Activated CD4-positive, alpha-beta T cell treated with anti-CD3 and anti-CD28 coated beads for 36 hours (primary cell): ENCODE measurements at regions not wholly inside any gene's neighbourhood (a gene's known extent, or its start where the extent isn't known, plus 50 kb on each side); places are given as distances from the start of the nearest gene placed in this dataset.
A peak's percentile ranks its signal among the peaks of the same experiment; 100 is the strongest.

ENCODE experiments used
- ATAC-seq: fragments of 200-7000 bp; cut with Tn5 transposase; one replicate; pipeline ENCODE4 v1.10.0; 2021; ENCODE audit warnings: mild to moderate bottlenecking, moderate library complexity
- CTCF ChIA-PET: fragments of 350-600 bp; sonication (Branson Sonifier 250); formaldehyde crosslinking; loops from one replicate; lab custom pipeline; 2021; ENCODE audit warnings: antibody characterized with exemption; lab: Charles Lee
- POLR2A ChIA-PET: fragments of 350-600 bp; sonication (Branson Sonifier 250); formaldehyde crosslinking; loops from one replicate; lab custom pipeline; 2021; ENCODE audit warnings: antibody characterized with exemption, inconsistent platforms; lab: Charles Lee
- DNase-seq: peaks from one replicate; pipeline ENCODE4 v3.0.0-alpha.2; 2020
- H3K27ac Mint-ChIP-seq: one replicate; pipeline ENCODE4 v1.8.0; 2021; ENCODE audit warnings: mixed read lengths
- H3K27me3 Mint-ChIP-seq: one replicate; pipeline ENCODE4 v1.8.0; 2021; ENCODE audit warnings: mixed read lengths
- H3K36me3 Mint-ChIP-seq: one replicate; pipeline ENCODE4 v1.8.0; 2021; ENCODE audit warnings: low read depth, mixed read lengths
- H3K4me1 Mint-ChIP-seq: one replicate; pipeline ENCODE4 v1.8.0; 2021; ENCODE audit warnings: mixed read lengths
- H3K4me3 Mint-ChIP-seq: one replicate; pipeline ENCODE4 v1.8.0; 2021; ENCODE audit warnings: mild to moderate bottlenecking, moderate library complexity, mixed read lengths
- H3K9me3 Mint-ChIP-seq: one replicate; pipeline ENCODE4 v1.8.0; 2021; ENCODE audit warnings: low read depth, mixed read lengths
- intact Hi-C, 2 experiments: fragments of 100-400 bp; cut with DNase I in 1 of 2; cut with micrococcal nuclease in 1 of 2; formaldehyde crosslinking; loops; one replicate each; pipeline versions ENCODE4 v1.14.2 to v1.15.1; 2022 to 2024; cut with DNase I, micrococcal nuclease

- CTCF ChIA-PET, result interaction anchor here (1.8 kb wide), 1 partner anchor 35 kb away, joined by 4 read pairs; no protein-coding TSS in a partner anchor
- DNase-seq (no peak), ATAC-seq (no peak)
- intact Hi-C loops, result no loop called here
- peaks cover 11% of the 10 kb centered on the region for H3K27me3 Mint-ChIP-seq
- H3K9me3 Mint-ChIP-seq, result no peaks in the 10 kb centered on the region
- H3K4me1 Mint-ChIP-seq, result no peaks in the 10 kb centered on the region
- POLR2A ChIA-PET, result no interaction called here
- no peaks in the 10 kb centered on the region for H3K36me3 Mint-ChIP-seq
- H3K27ac Mint-ChIP-seq, result no peak overlapping the region
- H3K4me3 Mint-ChIP-seq, result no peak overlapping the region
Measured at GRCh38 chr3:5390936-5391625, 203.6 kb downstream of the EDEM1 start.

- ChIA-PET CTCF (no interaction called here), POLR2A (no interaction called here)
- H3K36me3 Mint-ChIP-seq, result no peaks in the 10 kb centered on the region
- intact Hi-C loops, result no loop called here
- H3K4me1 Mint-ChIP-seq, result no peaks in the 10 kb centered on the region
- no peaks in the 10 kb centered on the region for H3K9me3 Mint-ChIP-seq
- peaks cover 11% of the 10 kb centered on the region for H3K27me3 Mint-ChIP-seq
- ATAC-seq (no peak), DNase-seq (no peak)
- H3K4me3 Mint-ChIP-seq, result no peak overlapping the region
- H3K27ac Mint-ChIP-seq, result no peak overlapping the region
Measured at GRCh38 chr3:5401002-5401401, 213.5 kb downstream of the EDEM1 start.

GRCh38 chr3:5404718-5405117 lies 217.2 kb downstream of the EDEM1 start:
- CTCF ChIA-PET, result no interaction called here
- H3K4me3 Mint-ChIP-seq, result no peak overlapping the region
- H3K4me1 Mint-ChIP-seq, result no peaks in the 10 kb centered on the region
- DNase-seq (no peak), ATAC-seq (no peak)
- no peak overlapping the region for H3K27ac Mint-ChIP-seq
- H3K36me3 Mint-ChIP-seq, result no peaks in the 10 kb centered on the region
- no peaks in the 10 kb centered on the region for H3K9me3 Mint-ChIP-seq
- peaks cover 20% of the 10 kb centered on the region for H3K27me3 Mint-ChIP-seq
- intact Hi-C loops, result no loop called here
- POLR2A ChIA-PET, result no interaction called here

- CTCF ChIA-PET, result interaction anchor here (0.7 kb wide), 1 partner anchor 1295 kb away, joined by 3 read pairs; no protein-coding TSS in a partner anchor
- Mint-ChIP-seq H3K4me3 (no peak overlapping the region), H3K36me3 (no peaks in the 10 kb centered on the region), H3K27me3 (peaks cover 13% of the 10 kb centered on the region), H3K9me3 (peaks cover 4% of the 10 kb centered on the region), H3K4me1 (no peaks in the 10 kb centered on the region), H3K27ac (no peak overlapping the region)
- POLR2A ChIA-PET, result no interaction called here
- DNase-seq (no peak), ATAC-seq (no peak)
- intact Hi-C loops, result no loop called here
Measured at GRCh38 chr3:5411786-5412185, 224.3 kb downstream of the EDEM1 start.

- no peak for ATAC-seq
- Mint-ChIP-seq H3K36me3 (no peaks in the 10 kb centered on the region), H3K4me1 (peaks cover 3% of the 10 kb centered on the region), H3K27me3 (no peaks in the 10 kb centered on the region), H3K4me3 (no peak overlapping the region), H3K9me3 (no peaks in the 10 kb centered on the region), H3K27ac (no peak overlapping the region)
- POLR2A ChIA-PET, result no interaction called here
- DNase-seq, result no peak
- CTCF ChIA-PET, result no interaction called here
- intact Hi-C loops, result loop anchor here in 1 of 2 experiments (10.0 kb wide), 2 partner anchors 288 to 312 kb away; no protein-coding TSS in a partner anchor
Measured at GRCh38 chr3:5423076-5423475, 235.6 kb downstream of the EDEM1 start.

- ATAC-seq (no peak), DNase-seq (no peak)
- H3K9me3 Mint-ChIP-seq, result no peaks in the 10 kb centered on the region
- no peaks in the 10 kb centered on the region for H3K36me3 Mint-ChIP-seq
- intact Hi-C loops, result loop anchor here in 1 of 2 experiments (10.0 kb wide), 2 partner anchors 289 to 311 kb away; no protein-coding TSS in a partner anchor
- no peaks in the 10 kb centered on the region for H3K27me3 Mint-ChIP-seq
- POLR2A ChIA-PET, result no interaction called here
- H3K27ac Mint-ChIP-seq, result no peak overlapping the region
- H3K4me1 Mint-ChIP-seq, result peaks cover 3% of the 10 kb centered on the region
- CTCF ChIA-PET, result interaction anchor here (0.8 to 2.3 kb wide), 2 partner anchors 10 to 705 kb away, joined by 3 to 10 read pairs; no protein-coding TSS in a partner anchor
- H3K4me3 Mint-ChIP-seq, result no peak overlapping the region
Measured at GRCh38 chr3:5423523-5423922, 236.0 kb downstream of the EDEM1 start.

- peaks cover 9% of the 10 kb centered on the region for H3K4me1 Mint-ChIP-seq
- CTCF ChIA-PET, result interaction anchor here (0.6 to 2.3 kb wide), 10 partner anchors 8 to 198 kb away, joined by 3 to 10 read pairs (median 3); no protein-coding TSS in a partner anchor
- ATAC-seq (no peak), DNase-seq (no peak)
- intact Hi-C loops, result loop anchor here (5.0 to 10.0 kb wide), 4 partner anchors 118 to 309 kb away; no protein-coding TSS in a partner anchor
- no peaks in the 10 kb centered on the region for H3K27me3 Mint-ChIP-seq
- H3K36me3 Mint-ChIP-seq, result no peaks in the 10 kb centered on the region
- no peaks in the 10 kb centered on the region for H3K9me3 Mint-ChIP-seq
- POLR2A ChIA-PET, result no interaction called here
- H3K4me3 Mint-ChIP-seq, result no peak overlapping the region
- H3K27ac Mint-ChIP-seq, result no peak overlapping the region
Measured at GRCh38 chr3:5425371-5425770, 237.9 kb downstream of the EDEM1 start.

- Mint-ChIP-seq H3K27me3 (no peaks in the 10 kb centered on the region), H3K36me3 (no peaks in the 10 kb centered on the region), H3K9me3 (no peaks in the 10 kb centered on the region), H3K4me1 (peaks cover 9% of the 10 kb centered on the region), H3K27ac (no peak overlapping the region), H3K4me3 (no peak overlapping the region)
- intact Hi-C loops, result loop anchor here (1.0 to 10.0 kb wide), 7 partner anchors 119 to 1373 kb away; no protein-coding TSS in a partner anchor
- ATAC-seq (peak; percentile 88), DNase-seq (peak; percentile 88)
- ChIA-PET CTCF (interaction anchor here (0.6 to 2.3 kb wide), 10 partner anchors 7 to 1047 kb away, joined by 3 to 10 read pairs (median 4); no protein-coding TSS in a partner anchor), POLR2A (no interaction called here)
Measured at GRCh38 chr3:5426094-5426883, 238.8 kb downstream of the EDEM1 start.

GRCh38 chr3:5427021-5427420 lies 239.5 kb downstream of the EDEM1 start:
- intact Hi-C loops, result loop anchor here (2.0 to 10.0 kb wide), 5 partner anchors 120 to 308 kb away; no protein-coding TSS in a partner anchor
- H3K4me3 Mint-ChIP-seq, result no peak overlapping the region
- no peaks in the 10 kb centered on the region for H3K27me3 Mint-ChIP-seq
- H3K36me3 Mint-ChIP-seq, result no peaks in the 10 kb centered on the region
- ChIA-PET CTCF (interaction anchor here (0.6 to 1.4 kb wide), 6 partner anchors 9 to 200 kb away, joined by 3 to 5 read pairs (median 4); no protein-coding TSS in a partner anchor), POLR2A (interaction anchor here (0.6 kb wide), 1 partner anchor 79 kb away, joined by 5 read pairs; no protein-coding TSS in a partner anchor)
- H3K9me3 Mint-ChIP-seq, result no peaks in the 10 kb centered on the region
- DNase-seq, result no peak
- H3K27ac Mint-ChIP-seq, result no peak overlapping the region
- ATAC-seq, result no peak
- peaks cover 9% of the 10 kb centered on the region for H3K4me1 Mint-ChIP-seq

GRCh38 chr3:5427938-5428337 lies 240.4 kb downstream of the EDEM1 start:
- ATAC-seq (no peak), DNase-seq (no peak)
- ChIA-PET POLR2A (no interaction called here), CTCF (interaction anchor here (0.8 to 1.5 kb wide), 7 partner anchors 18 to 200 kb away, joined by 3 to 5 read pairs (median 4); no protein-coding TSS in a partner anchor)
- intact Hi-C loops, result loop anchor here (2.0 to 10.0 kb wide), 5 partner anchors 121 to 307 kb away; no protein-coding TSS in a partner anchor
- no peak overlapping the region for H3K27ac Mint-ChIP-seq
- H3K36me3 Mint-ChIP-seq, result no peaks in the 10 kb centered on the region
- no peaks in the 10 kb centered on the region for H3K9me3 Mint-ChIP-seq
- H3K27me3 Mint-ChIP-seq, result no peaks in the 10 kb centered on the region
- no peak overlapping the region for H3K4me3 Mint-ChIP-seq
- peaks cover 9% of the 10 kb centered on the region for H3K4me1 Mint-ChIP-seq
